Stimulated activated CD8-positive, alpha-beta memory T cell treated with anti-CD3 and anti-CD28 coated beads, Interleukin-4, amount 100 ng/mL, for 48 hours (primary cell): ENCODE measurements at regions not wholly inside any gene's neighbourhood (a gene's known extent, or its start where the extent isn't known, plus 50 kb on each side); places are given as distances from the start of the nearest gene placed in this dataset.
"Not testable (repeated sequence)": the region's sequence is repeated elsewhere in the genome, so short reads cannot be mapped to it uniquely, and the experiment has no call there.

Experiments used
- DNase-seq: peaks from one replicate; pipeline ENCODE4 v3.0.0-alpha.2; 2020

DNA sequence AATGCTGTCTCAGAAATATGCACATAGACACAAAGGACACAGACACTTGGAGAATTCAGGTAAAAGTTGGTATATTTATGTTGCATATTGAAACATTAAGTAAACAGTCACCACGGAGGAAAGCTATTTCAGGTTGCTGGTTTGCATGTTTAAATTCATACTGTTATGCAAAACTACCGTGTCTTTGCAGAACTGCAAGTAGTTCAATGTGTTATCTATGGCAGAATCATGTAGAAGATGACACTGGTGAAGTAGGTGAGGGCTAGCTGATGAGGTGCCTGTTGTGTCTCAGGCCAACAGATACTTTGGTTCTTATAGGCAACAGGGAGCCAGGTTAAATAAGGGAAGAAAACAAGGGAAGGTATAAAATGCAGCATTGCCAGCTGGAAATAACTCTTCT is 511.3 kb downstream of the DIPK2A start:
- no peak for DNase-seq

DNA sequence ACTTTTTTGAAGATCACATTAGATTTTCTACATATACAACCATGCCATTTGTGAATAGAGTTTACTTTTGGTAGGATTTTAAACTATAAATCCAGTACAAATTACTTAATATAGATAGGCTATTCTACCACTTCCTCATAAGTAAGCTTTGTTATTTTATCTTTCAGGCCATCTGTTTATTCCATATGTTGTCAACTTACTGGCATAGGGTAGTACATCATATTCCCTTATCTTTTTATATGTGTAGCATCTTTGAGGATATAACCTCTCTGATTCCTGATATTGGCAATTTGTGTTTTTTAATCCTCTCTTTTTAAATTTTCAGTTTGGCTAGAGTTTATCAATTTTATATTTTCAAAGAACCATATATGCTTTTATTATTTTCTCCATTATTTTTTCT is 515.4 kb downstream of the DIPK2A start:
- DNase-seq, result no peak

DNA sequence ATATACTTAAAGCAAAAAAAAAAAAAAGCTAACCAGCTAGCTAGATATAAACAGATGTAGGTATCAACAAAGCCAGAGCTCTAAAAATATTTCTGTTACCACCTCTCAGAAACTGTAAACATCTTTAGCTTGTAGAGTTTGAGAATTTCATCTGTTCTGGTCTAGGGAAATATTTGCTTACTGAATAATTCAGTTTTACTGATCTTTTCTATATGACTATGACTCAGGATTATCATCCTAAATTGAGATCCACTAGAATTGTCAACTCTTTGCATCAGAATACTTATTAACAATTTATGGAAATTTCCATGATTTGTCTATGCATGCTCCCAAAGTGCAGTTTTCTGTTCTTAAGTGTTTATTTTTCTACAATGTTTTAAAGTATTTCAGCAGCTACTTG is 517.3 kb downstream of the DIPK2A start:
- DNase-seq, result no peak

DNA sequence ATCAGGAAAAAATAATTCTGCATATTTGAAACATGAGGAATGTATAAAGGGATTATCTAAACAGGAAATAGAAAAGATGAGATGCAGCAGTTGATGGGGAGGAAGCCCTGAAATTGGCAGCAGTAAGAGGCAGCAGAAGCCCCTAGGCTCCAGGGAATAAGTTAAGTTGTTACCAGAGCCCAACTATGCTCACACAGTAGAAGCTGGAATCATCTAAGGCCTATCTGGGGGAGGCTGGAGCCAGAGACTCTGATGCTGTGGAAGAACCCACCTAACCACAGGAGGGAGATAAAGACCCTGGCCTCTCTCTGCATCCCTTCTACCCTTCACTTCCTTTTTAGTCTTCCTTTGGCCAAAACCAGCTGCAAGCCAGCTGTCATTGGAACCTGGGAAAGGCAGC is 519.7 kb downstream of the DIPK2A start:
- no peak for DNase-seq

DNA sequence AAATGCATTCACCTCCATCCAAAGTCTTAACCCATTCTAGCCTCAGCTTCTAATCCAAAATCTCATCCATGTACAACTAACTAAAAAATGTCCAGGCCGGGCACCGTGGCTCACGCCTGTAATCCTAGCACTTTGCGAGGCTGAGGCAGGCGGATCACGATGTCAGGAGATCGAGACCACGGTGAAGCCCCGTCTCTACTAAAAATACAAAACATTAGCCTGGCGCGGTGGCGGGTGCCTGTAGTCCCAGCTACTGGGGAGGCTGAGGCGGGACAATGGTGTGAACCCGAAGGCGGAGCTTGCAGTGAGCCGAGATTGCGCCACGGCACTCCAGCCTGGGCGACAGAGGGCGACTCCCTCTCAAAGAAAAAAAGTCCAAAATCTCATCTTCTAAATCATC is 523.0 kb downstream of the DIPK2A start:
- not testable (repeated sequence) for DNase-seq

DNA sequence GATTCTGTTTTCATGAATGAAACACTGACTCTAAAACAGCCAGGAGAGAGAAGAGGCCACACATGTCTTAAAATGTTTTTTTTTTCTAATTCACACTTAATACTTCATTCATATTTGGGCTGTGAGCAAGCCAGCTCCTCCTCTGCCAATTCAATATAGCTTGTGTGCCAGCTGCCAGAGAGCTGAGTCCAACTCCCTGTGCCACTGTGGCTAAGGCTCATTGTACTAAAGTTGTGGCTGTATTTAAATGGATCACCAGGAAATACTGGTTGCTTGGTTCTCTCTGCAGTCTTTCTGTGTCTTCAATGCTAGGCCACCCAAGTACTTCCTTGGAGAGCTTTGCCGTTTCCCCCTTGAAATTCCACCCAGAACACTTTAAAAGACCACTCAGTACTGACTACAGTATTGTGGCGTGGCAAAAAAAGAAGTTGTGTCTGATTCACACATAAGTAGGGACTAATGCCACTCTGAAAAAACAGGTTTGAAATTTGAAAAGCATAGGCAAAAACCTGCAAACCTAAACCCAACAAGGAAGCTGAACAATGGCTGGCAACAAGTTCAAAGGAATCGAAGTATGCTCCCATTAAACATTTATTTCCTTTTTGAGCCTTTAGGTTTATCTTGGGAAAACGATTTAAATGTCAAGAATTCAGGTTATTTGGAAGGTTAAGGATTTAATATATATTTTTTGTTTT is 524.7 kb downstream of the DIPK2A start:
- DNase-seq, result no peak

DNA sequence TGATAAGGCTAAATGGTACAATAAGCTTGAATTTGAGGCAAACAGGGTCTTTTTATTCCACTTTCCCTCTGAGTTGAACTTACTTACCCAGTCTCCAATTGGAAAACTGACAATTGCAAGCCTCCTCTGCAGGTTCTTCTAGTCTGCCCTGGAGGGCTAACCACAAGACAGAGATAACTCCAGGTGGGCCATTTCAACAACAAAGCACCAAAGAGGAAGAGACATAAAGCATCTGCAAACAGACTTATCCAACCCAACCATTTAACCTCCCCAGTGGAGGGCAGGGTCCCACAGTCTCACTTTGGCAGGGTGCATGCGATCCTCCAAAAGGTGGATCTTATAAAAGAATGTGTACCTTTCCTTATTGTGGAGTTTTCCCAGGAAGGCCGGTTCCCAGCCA is 525.8 kb downstream of the DIPK2A start:
- no peak for DNase-seq

DNA sequence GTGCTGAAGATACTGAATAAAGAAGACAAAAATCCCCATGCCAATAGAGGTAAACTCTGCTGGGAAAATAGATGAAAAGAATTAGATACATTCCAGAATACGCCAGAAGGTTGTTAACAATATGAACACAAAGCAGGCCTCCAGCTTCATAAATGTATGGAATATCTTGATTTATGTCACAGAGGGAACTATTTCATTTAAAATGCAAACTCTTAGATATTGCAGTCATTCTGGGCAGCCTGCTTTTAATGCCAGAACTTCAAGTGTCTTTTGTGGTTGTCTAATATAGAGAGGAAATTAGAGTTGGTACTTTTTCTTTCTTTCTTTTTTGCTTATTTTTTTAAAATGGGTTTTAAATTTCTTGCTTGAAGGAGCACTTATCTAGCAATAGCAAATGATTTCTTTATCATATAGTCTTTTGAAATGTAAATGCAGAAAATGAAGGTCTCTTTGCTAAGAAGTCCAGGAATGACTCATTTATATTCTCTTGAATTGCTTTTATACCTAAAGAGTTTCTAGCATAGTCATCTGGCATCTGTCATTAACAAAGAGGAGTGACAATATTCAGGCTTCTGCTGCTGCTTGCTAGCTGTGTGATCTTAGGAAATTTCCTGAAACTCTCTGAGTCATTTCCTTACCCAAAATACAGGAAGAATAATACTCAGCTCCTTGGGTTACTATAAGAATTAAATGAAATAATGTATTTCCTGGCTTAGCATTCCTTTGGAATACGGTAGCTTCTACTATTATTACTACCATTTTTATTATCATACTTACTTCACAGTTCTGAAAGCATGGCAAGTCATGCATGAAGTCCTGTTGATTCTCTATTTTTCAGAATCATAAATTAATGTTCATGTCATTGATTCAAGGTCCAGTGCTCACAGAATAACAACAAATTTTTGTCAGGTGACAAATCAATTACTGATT is 527.6 kb downstream of the DIPK2A start:
- no peak for DNase-seq

DNA sequence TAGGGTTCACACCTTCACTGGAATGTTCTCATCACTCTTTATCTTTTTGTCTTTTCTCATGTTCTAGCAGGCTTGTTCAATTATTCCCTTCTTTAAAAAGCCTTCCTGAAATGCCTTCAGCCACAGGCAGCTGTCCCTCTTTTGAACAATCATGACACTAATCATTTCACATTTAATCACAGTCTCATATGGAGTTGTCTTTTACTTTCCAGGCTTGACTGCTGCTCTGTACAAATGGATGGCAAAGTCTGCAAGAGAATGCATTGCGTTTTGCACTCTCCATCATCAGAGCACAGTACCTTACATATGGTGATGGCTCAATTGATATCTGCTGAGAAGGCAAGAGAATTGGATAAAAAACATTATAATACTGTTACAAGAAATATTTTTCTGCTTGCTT is 529.8 kb downstream of the DIPK2A start:
- DNase-seq, result no peak

DNA sequence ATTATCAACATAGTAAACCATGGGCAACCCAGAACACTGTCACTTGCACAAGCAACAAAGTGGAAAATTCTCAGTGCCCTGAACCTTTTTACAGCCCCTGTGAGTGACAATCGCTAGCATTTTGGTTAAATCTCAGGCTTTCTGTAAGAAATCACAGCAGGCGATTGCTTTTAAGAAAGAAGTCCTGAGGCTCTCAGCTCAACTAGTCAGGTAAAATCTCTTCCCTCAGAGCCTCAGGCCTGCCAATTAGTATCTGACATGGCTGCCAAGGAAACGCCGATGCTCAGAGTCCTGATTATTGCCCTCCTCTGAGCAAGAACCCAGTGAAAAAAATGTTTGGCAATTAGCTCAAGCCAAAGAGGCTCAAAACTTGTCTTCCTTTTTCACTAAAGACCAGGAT is 530.8 kb downstream of the DIPK2A start:
- no peak for DNase-seq

DNA sequence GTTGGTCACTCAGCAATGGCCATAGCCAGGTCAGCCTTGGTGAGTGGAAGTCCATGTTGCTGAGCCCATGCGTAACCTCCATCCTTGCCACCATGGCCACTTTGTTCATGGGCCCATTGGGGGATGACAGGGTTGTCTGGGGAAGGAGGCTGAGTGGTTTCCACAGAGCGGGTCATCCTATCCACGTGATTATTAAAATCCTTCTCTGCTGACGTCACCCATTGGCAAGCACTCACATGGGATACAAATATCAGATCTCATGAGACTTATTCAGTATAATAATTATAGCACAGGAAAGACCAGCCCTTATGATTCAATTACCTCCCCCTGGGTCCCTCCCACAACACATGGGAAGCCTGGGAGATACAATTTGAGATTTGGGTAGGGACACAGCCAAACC is 534.8 kb downstream of the DIPK2A start:
- DNase-seq, result not testable (repeated sequence)

DNA sequence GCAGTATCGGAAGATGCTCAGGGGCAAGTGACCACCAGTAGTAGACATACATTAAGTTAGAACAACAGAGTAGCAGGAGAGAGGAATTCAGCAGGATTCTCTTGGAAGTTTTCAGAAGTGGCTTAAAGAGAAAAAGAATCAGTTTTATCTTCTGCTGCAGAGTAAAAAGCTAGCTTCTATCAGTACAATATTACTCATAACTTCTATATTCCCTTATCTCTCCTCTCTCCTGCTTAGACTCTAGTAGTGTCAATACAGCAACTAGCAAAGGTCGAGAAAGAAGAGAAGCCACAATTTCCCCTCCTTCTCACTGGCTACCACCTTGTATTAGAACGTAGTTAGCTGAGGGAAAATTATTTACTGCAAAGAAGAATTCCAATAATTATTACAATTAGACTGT is 539.7 kb downstream of the DIPK2A start:
- no peak for DNase-seq

DNA sequence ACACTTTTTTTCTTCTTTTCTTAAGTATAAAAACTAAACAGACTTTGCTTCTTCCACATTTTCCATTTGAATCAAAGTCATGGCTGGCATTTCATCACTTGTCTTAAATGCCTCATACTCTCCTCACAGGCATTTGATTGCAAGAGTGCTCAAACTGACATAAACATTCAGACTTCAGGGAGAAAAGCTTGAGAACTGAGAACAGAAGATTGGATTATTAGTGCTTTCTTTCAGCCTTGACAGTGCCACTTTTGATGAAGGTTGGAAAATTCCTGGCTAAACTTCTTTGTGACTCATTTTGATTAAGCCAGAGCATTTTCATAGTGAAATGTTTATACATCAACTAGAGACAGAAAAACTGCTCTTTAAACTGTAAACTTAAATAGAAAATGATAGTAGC is 544.4 kb downstream of the DIPK2A start:
- no peak for DNase-seq

DNA sequence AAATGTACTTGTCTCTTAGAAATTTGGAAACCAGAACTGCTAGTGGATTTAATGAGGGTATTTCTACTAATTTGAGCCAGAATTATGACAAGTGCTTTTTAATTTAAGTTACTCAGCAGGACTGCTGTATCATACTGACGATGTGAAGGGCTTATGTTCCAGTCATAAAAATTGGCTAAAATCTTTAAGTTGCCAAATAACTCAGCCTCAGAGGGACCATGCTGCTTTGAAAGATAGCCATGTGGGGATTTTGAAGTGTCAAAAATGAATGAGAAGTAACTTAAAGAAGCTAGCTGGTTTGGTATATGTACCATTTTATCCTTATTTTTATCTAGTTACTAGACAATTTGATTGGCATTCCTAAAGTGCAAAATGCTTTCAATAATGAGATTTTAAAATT is 545.0 kb downstream of the DIPK2A start:
- no peak for DNase-seq

DNA sequence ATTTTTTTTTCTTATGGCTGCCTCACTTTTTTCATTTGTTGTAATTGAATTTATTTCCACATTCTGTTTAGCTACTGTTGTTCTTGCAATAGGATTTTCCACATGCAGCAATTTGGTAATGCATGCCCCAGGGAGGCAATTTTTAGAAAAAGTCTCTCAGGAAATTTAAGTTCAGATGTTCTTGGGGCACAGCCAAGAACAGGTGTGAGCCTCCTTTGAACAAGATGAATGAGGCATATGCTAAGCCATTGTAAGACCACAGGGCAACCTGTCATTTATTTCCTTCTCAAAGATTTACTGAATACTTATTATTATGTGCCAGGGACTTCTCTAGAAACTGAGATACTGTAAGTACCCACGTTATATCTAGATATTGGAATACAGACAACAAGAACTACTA is 549.5 kb downstream of the DIPK2A start:
- DNase-seq, result no peak

DNA sequence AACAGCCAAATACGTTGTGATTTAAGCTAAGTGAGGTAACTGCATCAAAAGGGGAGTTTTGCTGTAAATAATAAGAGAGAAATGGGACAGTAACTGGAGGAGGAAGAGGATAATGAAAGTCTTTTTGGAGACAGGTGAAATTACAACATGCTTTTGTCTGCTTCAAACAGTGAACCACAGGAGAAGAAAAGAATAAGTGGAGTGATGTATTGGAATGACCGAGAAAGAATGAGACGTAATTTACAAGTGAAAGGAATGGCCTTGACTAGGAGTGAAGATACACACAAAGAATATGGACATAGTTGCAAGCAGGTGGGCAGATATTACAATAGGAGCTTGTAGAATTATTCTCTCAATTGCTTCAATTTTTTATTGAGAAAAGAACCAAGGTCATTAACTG is 550.8 kb downstream of the DIPK2A start:
- DNase-seq, result no peak

DNA sequence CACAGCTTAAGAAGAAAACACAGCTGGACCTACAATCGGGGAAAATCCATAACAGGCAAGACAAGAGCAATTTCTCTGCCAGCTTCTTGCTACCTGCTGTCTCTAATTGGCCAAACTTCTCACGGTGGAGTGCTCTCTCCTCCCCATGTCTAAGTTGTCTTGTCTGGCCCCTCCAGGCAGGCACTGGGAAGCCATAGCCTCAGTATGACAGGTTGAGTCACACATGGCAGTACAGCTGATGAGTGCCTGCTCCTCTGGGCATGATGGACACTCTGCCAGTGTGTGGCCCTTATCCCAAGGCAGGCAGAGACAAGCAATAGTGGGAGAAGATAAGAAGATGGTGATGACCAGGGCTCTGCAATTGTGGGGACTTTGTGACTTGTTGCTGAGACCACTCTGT is 551.8 kb downstream of the DIPK2A start:
- no peak for DNase-seq

DNA sequence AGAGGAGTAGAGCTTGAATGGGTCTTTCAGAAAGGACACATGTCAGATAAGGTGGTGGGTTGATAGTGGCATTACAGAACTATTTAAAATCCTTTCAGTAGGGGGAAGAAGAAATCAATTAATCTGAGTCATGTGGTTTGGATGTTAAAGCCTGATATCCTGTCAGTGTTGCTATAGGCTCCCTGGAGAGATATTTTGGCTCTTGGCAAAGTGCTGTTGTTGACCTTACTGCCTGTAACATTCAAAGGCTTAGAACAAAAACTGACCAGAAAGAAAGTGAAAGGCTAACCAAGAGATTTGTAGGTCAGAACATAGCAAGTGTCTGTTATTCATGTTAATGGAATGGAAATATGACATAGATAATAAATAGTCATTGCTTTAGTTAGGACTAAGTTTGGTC is 552.9 kb downstream of the DIPK2A start:
- DNase-seq, result no peak

DNA sequence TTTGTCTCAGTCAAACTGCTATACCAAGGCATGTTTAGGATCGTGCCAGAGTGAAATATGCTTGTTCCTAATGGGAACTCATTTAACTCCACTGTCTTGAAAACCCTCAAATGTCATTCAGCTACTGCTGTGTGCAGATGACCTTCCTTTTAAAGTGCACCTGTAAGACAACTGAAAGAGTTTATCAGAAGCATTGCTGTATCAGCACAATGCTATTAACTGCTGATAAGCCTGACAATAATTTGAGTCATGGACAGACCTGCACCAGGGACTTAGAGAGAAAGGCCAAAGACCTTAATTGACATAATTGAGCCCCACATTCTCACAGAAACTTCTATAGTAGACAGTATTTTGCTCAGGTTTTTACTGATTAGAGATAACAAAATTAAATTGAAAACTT is 557.9 kb downstream of the DIPK2A start:
- no peak for DNase-seq

DNA sequence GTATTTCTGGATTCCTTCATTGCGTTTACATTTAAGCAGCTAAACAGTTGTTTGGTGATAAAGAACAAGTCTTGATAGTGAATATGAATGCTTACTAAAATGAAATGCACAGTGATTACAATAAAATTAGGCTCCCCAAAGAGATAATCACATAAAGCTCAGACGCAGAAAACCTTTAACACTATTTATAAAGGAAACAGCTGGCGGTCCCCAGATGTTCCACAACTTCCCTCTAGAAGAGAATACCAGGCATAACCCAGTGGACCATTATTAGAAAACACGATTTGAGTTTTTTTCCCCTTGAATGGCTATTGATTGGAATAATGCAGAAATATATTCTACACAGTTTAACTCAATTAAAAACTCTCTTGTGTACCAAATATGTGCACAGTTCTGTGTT is 573.2 kb downstream of the DIPK2A start:
- no peak for DNase-seq

DNA sequence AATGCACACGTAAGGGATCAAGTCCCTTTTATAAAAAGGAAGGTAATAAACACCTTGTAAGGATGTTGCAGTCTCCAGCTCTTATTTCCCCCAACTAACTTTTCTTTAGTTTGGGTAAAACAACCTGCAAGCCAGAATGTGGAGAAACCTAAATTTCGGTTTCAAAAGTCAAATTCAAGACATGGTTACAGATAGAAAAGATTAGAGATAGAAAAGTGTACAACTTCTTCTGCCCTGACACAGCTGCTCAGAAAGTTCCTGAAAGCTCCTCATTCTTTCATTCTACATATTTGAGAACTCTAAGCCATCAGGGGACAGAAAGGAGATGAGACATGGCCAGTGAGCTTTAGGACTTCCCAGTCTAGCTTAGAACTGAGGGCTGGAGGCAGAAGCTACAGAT is 574.9 kb downstream of the DIPK2A start:
- DNase-seq, result no peak

DNA sequence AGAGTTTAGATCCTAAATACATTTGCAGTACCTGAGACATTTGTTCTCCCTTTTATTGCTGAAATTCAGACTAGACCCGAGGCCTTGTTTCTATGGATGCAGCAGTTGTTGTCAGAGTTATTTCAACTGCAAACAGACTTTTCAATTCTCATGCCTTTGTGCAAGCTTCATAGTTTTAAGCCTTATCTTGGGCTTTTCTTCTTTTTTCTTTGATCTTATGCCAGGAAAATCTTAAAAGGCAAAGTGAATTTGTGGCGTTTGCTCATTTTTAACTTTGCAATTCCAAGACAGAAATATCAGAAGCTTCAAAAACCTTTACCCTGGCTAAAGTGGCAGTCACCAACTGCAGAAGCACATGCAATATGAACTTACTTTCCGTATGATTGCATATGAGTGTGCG is 576.7 kb downstream of the DIPK2A start:
- no peak for DNase-seq

DNA sequence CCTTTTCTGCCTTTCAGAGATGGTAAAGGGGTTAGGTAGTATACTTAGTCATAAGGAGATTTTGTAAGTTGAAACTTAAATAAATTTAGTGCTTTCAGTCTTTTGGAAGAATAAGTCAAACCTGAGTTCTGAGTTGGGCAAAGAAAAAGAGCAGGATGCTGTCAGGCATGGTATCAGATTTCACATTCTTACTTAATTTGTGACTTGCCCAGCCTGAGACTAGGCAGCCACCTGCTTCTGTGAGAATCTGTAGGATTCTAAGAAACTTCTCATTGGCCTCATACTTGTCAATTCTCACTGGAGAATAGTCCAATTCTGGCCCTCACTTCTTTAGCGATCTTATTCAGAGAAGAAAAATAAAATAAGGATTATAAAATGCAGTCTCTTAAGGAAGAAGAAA is 577.5 kb downstream of the DIPK2A start:
- DNase-seq, result no peak

DNA sequence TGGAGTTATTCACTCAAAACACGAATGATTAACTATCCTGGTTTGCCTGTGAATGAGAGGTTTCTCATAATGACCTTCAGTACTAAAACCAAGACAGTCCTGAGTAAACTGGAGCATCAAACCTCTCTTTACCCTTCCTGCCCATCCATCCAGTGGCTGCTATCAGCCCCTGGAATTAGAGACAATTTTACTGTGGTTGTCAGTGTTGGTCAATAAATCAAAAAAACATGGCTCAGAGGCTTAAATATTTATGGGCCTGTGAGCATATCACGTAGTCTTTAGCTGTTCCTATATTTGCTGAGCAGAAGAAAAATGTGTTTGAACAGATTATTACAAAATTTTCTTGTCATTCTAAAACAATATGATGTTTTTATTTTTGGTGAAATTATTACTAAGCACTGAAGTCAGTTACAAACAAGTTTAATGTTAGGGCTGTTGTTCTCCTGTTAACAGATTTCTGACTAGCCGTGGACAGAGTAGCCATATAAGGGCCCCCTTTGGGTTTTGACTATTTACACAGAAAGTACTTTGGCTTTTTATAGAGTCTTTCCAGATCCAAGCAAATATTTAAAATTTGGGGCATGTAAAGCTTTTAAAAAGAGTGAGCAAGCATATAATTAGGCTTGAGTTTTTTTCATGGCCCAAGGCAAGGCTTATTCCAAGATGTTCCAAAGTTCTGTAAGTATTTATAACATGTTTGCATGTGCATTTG is 580.9 kb downstream of the DIPK2A start:
- DNase-seq, result no peak
